Ovary (tissue), 7 donors: ENCODE measurements at regions not wholly inside any gene's neighbourhood (a gene's known extent, or its start where the extent isn't known, plus 50 kb on each side); places are given as distances from the start of the nearest gene placed in this dataset.

ENCODE experiments used
- DNase-seq, 5 donors: peaks; one replicate each; pipeline ENCODE4 v3.0.0-alpha.2; 2019 to 2020
- H3K27ac ChIP-seq, 2 donors: fragments of 200-600 bp; one replicate each; pipeline versions ENCODE4 v1.5.1 to v1.8.0; 2019 to 2022
- H3K27me3 ChIP-seq: fragments of 200-600 bp; one replicate; pipeline ENCODE4 v1.8.0; 2022
- H3K36me3 ChIP-seq: fragments of 200-600 bp; sonication (generic); one replicate; pipeline ENCODE4 v1.5.1; 2019
- H3K4me1 ChIP-seq: one replicate; pipeline ENCODE4 v1.8.1; 2013; ENCODE audit warnings: mild to moderate bottlenecking, moderate library complexity; ENCODE audit not compliant: insufficient read depth
- H3K4me3 ChIP-seq: fragments of 200-600 bp; sonication (generic); one replicate; pipeline ENCODE4 v1.5.1; 2017
- H3K9me3 ChIP-seq, 2 donors: fragments of 200-600 bp in 1 of 2; sonication (generic) in 1 of 2; one replicate each; pipeline versions ENCODE4 v1.5.1 to v1.8.1; 2013 to 2019; ENCODE audit warnings: mild to moderate bottlenecking in 1 of 2, moderate library complexity in 1 of 2
- CTCF ChIP-seq, 3 donors: fragments of 450-650 bp in 2 of 3; fragments of 200-600 bp in 1 of 3; IDR thresholded peaks; one replicate each; pipeline versions ENCODE4 v1.5.1 to v1.8.0; 2016 to 2022; ENCODE audit warnings: antibody characterized with exemption in 3 of 3, mild to moderate bottlenecking in 1 of 3
- EP300 ChIP-seq: sonication (generic); formaldehyde crosslinking; IDR thresholded peaks from one replicate; pipeline ENCODE4 v1.6.1; 2017; ENCODE audit warnings: antibody characterized with exemption
- POLR2A ChIP-seq: fragments of 450-650 bp; IDR thresholded peaks from one replicate; pipeline ENCODE4 v1.6.1; 2017; ENCODE audit warnings: antibody characterized with exemption, mild to moderate bottlenecking, moderate library complexity
- WGBS, 3 donors: extraction: QIAGEN DNeasy Blood & Tissue Kit in 1 of 3; methylation state at CpG; one replicate each; pipeline versions ENCODE4 v1.1.5 to v1.1.7; 2013 to 2017; 5-methylcytosine and 5-hydroxymethylcytosine counted together
- intact Hi-C, 4 donors: fragments of 100-400 bp; cut with DNase I; formaldehyde crosslinking; loops; one replicate each; pipeline versions ENCODE4 v1.11.0 to v1.15.1; 2022 to 2023
- donor health status: DM: no; HTN: no; CAD: no; lungs with moderate emphysema.
- donor health status: DM: no; HTN: no; CAD: no.
- donor health status: Bipolar disorder and iron deficiency.
- donor health status: DM: no; HTN: no; CAD: no.
- donor health status: DM: yes; HTN: yes; CAD: no.

DNA sequence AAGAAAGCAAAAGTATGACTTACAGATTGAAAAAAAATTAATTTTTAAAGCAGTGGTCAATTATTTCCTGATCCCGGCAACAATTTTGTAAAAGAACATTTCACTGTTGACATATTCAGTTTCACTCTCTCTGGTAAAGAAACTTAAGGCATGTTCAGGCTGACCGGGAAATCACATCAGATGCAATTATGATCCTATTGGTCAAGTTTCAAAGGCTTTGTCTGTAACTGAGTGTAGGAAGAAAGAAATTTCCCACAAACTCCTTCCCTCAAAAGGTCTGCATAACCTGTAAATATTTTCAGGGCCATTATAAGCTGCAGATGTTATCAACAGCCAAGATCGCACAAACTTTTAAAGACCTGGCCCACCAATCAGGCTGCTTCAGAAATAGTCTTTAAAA lies 205.4 kb upstream of the IGF1R start:
- TF ChIP-seq POLR2A (no peak), CTCF (IDR thresholded peaks at IDR 0.05) (no peak), EP300 (no peak)

GRCh38 chr15:98443526-98443925 lies 204.8 kb upstream of the IGF1R start:
- Histone ChIP-seq H3K4me3 (no peak overlapping the region), H3K27ac (no peak overlapping the region), H3K27me3 (no peaks in the 10 kb centered on the region), H3K36me3 (no peaks in the 10 kb centered on the region), H3K9me3 (no peaks in the 10 kb centered on the region), H3K4me1 (no peaks in the 10 kb centered on the region)
- intact Hi-C loops = loop anchor here in 3 of 4 donors (5.0 to 10.0 kb wide), 4 partner anchors 201 to 634 kb away; partner anchors contain the start of gene IGF1R (in 1 of the 3)
- no peak for TF ChIP-seq CTCF (IDR thresholded peaks at IDR 0.05)
- TF ChIP-seq EP300 = no peak
- TF ChIP-seq POLR2A = no peak
- no peak for DNase-seq
- WGBS, 3 donors = 70 to 74% (median 73%) methylated on average over 7 of the region's 7 CpGs

More for the DNA sequence above, 205.4 kb upstream of the IGF1R start:
- Histone ChIP-seq H3K4me1 (no peaks in the 10 kb centered on the region), H3K27ac (no peak overlapping the region), H3K27me3 (no peaks in the 10 kb centered on the region), H3K9me3 (no peaks in the 10 kb centered on the region), H3K36me3 (no peaks in the 10 kb centered on the region), H3K4me3 (no peak overlapping the region)
- 25 to 38% (median 27%) methylated on average over 3 of the region's 3 CpGs for WGBS, 3 donors
- intact Hi-C loops = loop anchor here in 3 of 4 donors (5.0 to 10.0 kb wide), 4 partner anchors 202 to 634 kb away; partner anchors contain the start of gene IGF1R (in 1 of the 3)
- no peak for DNase-seq

GRCh38 chr15:98444138-98444537 lies 204.2 kb upstream of the IGF1R start:
- Histone ChIP-seq H3K4me3 (no peak overlapping the region), H3K27me3 (no peaks in the 10 kb centered on the region), H3K36me3 (no peaks in the 10 kb centered on the region), H3K4me1 (no peaks in the 10 kb centered on the region), H3K9me3 (no peaks in the 10 kb centered on the region), H3K27ac (no peak overlapping the region)
- TF ChIP-seq POLR2A (no peak), CTCF (IDR thresholded peaks at IDR 0.05) (no peak)
- intact Hi-C loops = loop anchor here in 3 of 4 donors (5.0 to 10.0 kb wide), 4 partner anchors 201 to 633 kb away; partner anchors contain the start of gene IGF1R (in 1 of the 3)
- 57 to 60% (median 58%) methylated on average over 9 of the region's 9 CpGs for WGBS, 3 donors
- DNase-seq = no peak

DNA sequence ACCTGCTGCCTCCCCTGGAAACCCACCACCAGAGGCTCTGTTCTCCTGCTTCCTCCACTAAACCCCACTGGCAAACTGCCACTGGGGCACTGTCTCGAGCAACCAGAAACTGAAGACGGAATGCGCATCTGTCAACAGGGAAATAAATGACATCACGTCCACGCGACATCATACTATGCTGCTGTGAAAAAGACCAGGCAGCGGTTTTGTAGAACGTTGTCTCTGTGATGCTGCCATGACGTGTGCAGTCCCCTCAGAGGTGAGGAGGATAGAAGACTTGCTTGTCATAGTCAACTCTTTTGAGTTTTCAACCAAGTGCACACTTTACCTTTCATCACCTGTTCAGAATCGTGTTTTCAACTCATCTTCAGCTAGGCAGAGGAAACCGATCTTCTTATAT lies 203.0 kb upstream of the IGF1R start:
- DNase-seq = no peak
- Histone ChIP-seq H3K9me3 (no peaks in the 10 kb centered on the region), H3K4me3 (no peak overlapping the region), H3K4me1 (no peaks in the 10 kb centered on the region), H3K27ac (no peak overlapping the region), H3K27me3 (no peaks in the 10 kb centered on the region), H3K36me3 (no peaks in the 10 kb centered on the region)
- 80 to 85% (median 82%) methylated on average over 11 of the region's 11 CpGs for WGBS, 3 donors
- intact Hi-C loops = loop anchor here in 2 of 4 donors (10.0 kb wide), 2 partner anchors 199 to 629 kb away; partner anchors contain the start of gene IGF1R (in 1 of the 2)
- no peak for TF ChIP-seq POLR2A
- TF ChIP-seq EP300 = no peak
- no peak for TF ChIP-seq CTCF (IDR thresholded peaks at IDR 0.05)
